Cardiac muscle cell (in vitro differentiated cells and primary cell): ENCODE measurements at regions not wholly inside any gene's neighbourhood (a gene's known extent, or its start where the extent isn't known, plus 50 kb on each side); places are given as distances from the start of the nearest gene placed in this dataset.

Experiments used
- DNase-seq, 2 donors: peaks; one replicate each; pipeline versions ENCODE4 v3.0.0 to v3.0.0-alpha.2; 2010 to 2017; ENCODE audit warnings: low read depth in 1 of 2, low spot score in 1 of 2
- H3K27ac ChIP-seq: fragments of 200-600 bp; sonication (generic); 2 replicates; pipeline ENCODE4 v1.5.1; 2016
- H3K27me3 ChIP-seq: fragments of 200-600 bp; sonication (generic); 2 replicates; pipeline ENCODE4 v1.6.0; 2016; ENCODE audit warnings: control low read depth
- H3K36me3 ChIP-seq: fragments of 200-600 bp; sonication (generic); 2 replicates; pipeline ENCODE4 v1.5.1; 2016; ENCODE audit warnings: control low read depth
- H3K4me1 ChIP-seq: fragments of 200-600 bp; sonication (generic); 2 replicates; pipeline ENCODE4 v1.8.1; 2017; ENCODE audit warnings: low read depth, mild to moderate bottlenecking, mixed run types
- H3K4me3 ChIP-seq: fragments of 200-600 bp; sonication (generic); 2 replicates; pipeline ENCODE4 v1.5.1; 2016; ENCODE audit warnings: mild to moderate bottlenecking
- H3K9me3 ChIP-seq: fragments of 200-600 bp; sonication (generic); 2 replicates; pipeline ENCODE4 v1.5.1; 2017; ENCODE audit warnings: low read depth, mild to moderate bottlenecking, control low read depth
- CTCF ChIP-seq: IDR thresholded peaks from 2 replicates; pipeline ENCODE4 v1.5.1; 2012; ENCODE audit warnings: low read depth, mild to moderate bottlenecking, low read length

- Histone ChIP-seq H3K4me3 (no peak overlapping the region), H3K27me3 (peaks cover 42% of the 10 kb centered on the region), H3K36me3 (no peaks in the 10 kb centered on the region), H3K4me1 (no peaks in the 10 kb centered on the region), H3K27ac (no peak overlapping the region), H3K9me3 (no peaks in the 10 kb centered on the region)
- peak in 1 of 2 donors; percentile 18 for DNase-seq
- no peak for TF ChIP-seq CTCF
Measured at GRCh38 chr21:35352793-35353192, 303.7 kb upstream of the RUNX1 start.

GRCh38 chr21:35352066-35352770 is 303.1 kb upstream of the RUNX1 start:
- Histone ChIP-seq H3K27ac (no peak overlapping the region), H3K27me3 (peaks cover 42% of the 10 kb centered on the region), H3K36me3 (no peaks in the 10 kb centered on the region), H3K4me1 (no peaks in the 10 kb centered on the region), H3K4me3 (no peak overlapping the region), H3K9me3 (no peaks in the 10 kb centered on the region)
- no peak for TF ChIP-seq CTCF
- peak in 1 of 2 donors; percentile 73 for DNase-seq

DNA sequence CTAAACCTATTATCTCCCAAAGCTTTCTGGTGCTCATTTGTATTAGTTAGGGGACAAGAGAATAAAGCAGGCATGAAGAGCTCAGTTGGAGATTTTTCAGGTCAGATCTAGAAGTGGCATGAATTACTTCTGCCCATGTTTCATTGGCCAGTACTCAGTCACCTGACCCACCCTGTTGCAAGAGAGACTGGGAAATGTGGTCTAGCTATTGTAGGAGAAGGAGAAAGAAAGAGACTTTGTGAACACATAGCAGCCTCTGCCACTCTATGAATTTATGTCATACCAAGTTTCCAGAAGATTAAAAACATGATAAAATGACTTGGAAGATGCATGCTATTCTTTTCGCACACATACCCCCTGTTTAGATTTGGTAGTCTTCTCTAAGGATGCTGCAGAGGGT is 302.3 kb upstream of the RUNX1 start:
- DNase-seq: no peak
- H3K27ac ChIP-seq: no peak overlapping the region
- H3K4me3 ChIP-seq: no peak overlapping the region
- TF ChIP-seq CTCF: no peak
- H3K9me3 ChIP-seq: no peaks in the 10 kb centered on the region
- peaks cover 36% of the 10 kb centered on the region for H3K27me3 ChIP-seq
- no peaks in the 10 kb centered on the region for H3K4me1 ChIP-seq
- no peaks in the 10 kb centered on the region for H3K36me3 ChIP-seq

- no peak overlapping the region for H3K27ac ChIP-seq
Measured at GRCh38 chr21:35350965-35351364, 301.9 kb upstream of the RUNX1 start.

DNA sequence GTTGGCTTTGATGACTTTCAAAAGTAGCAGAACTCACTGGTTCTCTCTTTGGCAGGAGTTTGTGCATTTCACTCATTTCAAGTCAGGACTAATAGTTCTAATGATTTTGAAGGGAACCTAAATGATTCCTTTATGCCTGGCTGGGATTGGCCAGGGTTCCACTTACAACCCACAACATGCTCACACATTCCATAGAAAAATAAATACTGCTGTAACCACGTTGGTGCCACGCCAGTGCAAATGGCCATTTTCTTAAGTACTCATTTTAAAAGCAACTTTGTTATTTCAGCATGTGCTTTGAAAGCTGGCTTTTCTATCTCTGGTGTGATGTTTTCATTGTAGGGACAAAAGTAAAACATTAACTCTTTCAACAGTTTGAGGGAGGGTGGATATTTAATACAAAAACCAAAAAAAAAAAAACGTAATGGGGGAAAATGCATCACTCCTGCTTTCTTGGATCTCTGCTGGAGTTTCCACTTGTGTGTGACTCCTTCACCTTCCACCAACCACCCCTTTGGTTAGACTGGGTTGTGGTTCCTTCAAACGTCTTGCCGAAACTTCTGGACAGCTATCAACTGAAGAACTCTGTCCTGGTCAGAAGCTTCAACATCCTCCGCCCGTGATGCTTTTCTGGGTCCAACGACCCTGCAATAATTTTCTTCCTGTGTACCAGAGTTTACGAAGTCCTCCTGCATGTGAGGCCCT is 300.4 kb upstream of the RUNX1 start:
- peak in 1 of 2 donors; percentile 33 for DNase-seq
- H3K36me3 ChIP-seq: no peaks in the 10 kb centered on the region
- H3K4me1 ChIP-seq: no peaks in the 10 kb centered on the region
- no peak overlapping the region for H3K4me3 ChIP-seq
- no peak for TF ChIP-seq CTCF
- peaks cover 36% of the 10 kb centered on the region for H3K27me3 ChIP-seq
- H3K27ac ChIP-seq: no peak overlapping the region
- H3K9me3 ChIP-seq: no peaks in the 10 kb centered on the region

More at GRCh38 chr21:35350965-35351364, 301.9 kb upstream of the RUNX1 start:
- DNase-seq: no peak
- H3K36me3 ChIP-seq: no peaks in the 10 kb centered on the region
- no peaks in the 10 kb centered on the region for H3K9me3 ChIP-seq
- peaks cover 36% of the 10 kb centered on the region for H3K27me3 ChIP-seq
- no peak for TF ChIP-seq CTCF
- H3K4me1 ChIP-seq: no peaks in the 10 kb centered on the region
- no peak overlapping the region for H3K4me3 ChIP-seq
